Mucosa of rectum (tissue), 2 donors: ENCODE measurements at regions not wholly inside any gene's neighbourhood (a gene's known extent, or its start where the extent isn't known, plus 50 kb on each side); places are given as distances from the start of the nearest gene placed in this dataset.

Experiments
- H3K27ac ChIP-seq, 2 donors: one replicate each; pipeline ENCODE4 v1.7.0; 2013; ENCODE audit warnings: inconsistent platforms in 2 of 2, low read depth in 2 of 2, low read length in 2 of 2
- H3K27me3 ChIP-seq, 2 donors: one replicate each; pipeline ENCODE4 v1.7.0; 2013; ENCODE audit warnings: low read length in 2 of 2; ENCODE audit not compliant: control insufficient read depth in 2 of 2, insufficient read depth in 2 of 2
- H3K36me3 ChIP-seq, 2 donors: one replicate each; pipeline ENCODE4 v1.7.0; 2013; ENCODE audit warnings: low read length in 2 of 2; ENCODE audit not compliant: control insufficient read depth in 2 of 2, insufficient read depth in 2 of 2
- H3K4me1 ChIP-seq, 2 donors: one replicate each; pipeline ENCODE4 v1.7.0; 2013; ENCODE audit warnings: low read length in 2 of 2, mild to moderate bottlenecking in 1 of 2; ENCODE audit not compliant: control insufficient read depth in 2 of 2, insufficient read depth in 2 of 2
- H3K4me3 ChIP-seq, 2 donors: one replicate each; pipeline ENCODE4 v1.7.0; 2013; ENCODE audit warnings: low read length in 2 of 2
- H3K9ac ChIP-seq, 2 donors: one replicate each; pipeline ENCODE4 v1.7.0; 2013; ENCODE audit warnings: low read length in 2 of 2, low read depth in 1 of 2, mild to moderate bottlenecking in 1 of 2
- H3K9me3 ChIP-seq, 2 donors: one replicate each; pipeline ENCODE4 v1.7.0; 2013; ENCODE audit warnings: low read length in 2 of 2; ENCODE audit not compliant: control insufficient read depth in 2 of 2
- donor health status: healthy.
- donor health status: Normal muscosa, but diverticular disease.

GRCh38 chr7:86313842-86314241, 329.9 kb upstream of the GRM3 start:
- Histone ChIP-seq H3K9me3 (no peaks in the 10 kb centered on the region), H3K27ac (no peak overlapping the region), H3K9ac (no peak overlapping the region), H3K4me3 (no peak overlapping the region), H3K27me3 (no peaks in the 10 kb centered on the region), H3K36me3 (no peaks in the 10 kb centered on the region), H3K4me1 (no peaks in the 10 kb centered on the region)

GRCh38 chr7:86301301-86301700, 342.4 kb upstream of the GRM3 start:
- Histone ChIP-seq H3K4me1 (no peaks in the 10 kb centered on the region), H3K9ac (no peak overlapping the region), H3K36me3 (no peaks in the 10 kb centered on the region), H3K27me3 (no peaks in the 10 kb centered on the region), H3K4me3 (no peak overlapping the region), H3K27ac (no peak overlapping the region), H3K9me3 (no peaks in the 10 kb centered on the region)

- H3K9me3 ChIP-seq = no peaks in the 10 kb centered on the region
- no peaks in the 10 kb centered on the region for H3K27me3 ChIP-seq
- H3K4me3 ChIP-seq = no peak overlapping the region
- no peaks in the 10 kb centered on the region for H3K36me3 ChIP-seq
- no peak overlapping the region for H3K27ac ChIP-seq
- H3K9ac ChIP-seq = no peak overlapping the region
- H3K4me1 ChIP-seq = no peaks in the 10 kb centered on the region
These were observed 348.2 kb upstream of the GRM3 start for GRCh38 chr7:86295526-86295925.

GRCh38 chr7:86282014-86282682, 361.6 kb upstream of the GRM3 start:
- no peaks in the 10 kb centered on the region for H3K9me3 ChIP-seq
- H3K4me3 ChIP-seq = no peak overlapping the region
- no peaks in the 10 kb centered on the region for H3K4me1 ChIP-seq
- H3K9ac ChIP-seq = no peak overlapping the region
- no peak overlapping the region for H3K27ac ChIP-seq
- H3K27me3 ChIP-seq = no peaks in the 10 kb centered on the region
- no peaks in the 10 kb centered on the region for H3K36me3 ChIP-seq

- no peak overlapping the region for H3K9ac ChIP-seq
These were observed 363.6 kb upstream of the GRM3 start for GRCh38 chr7:86280150-86280549.

GRCh38 chr7:86262781-86263180, 380.9 kb upstream of the GRM3 start:
- Histone ChIP-seq H3K4me3 (no peak overlapping the region), H3K27me3 (no peaks in the 10 kb centered on the region)

More at GRCh38 chr7:86280150-86280549, 363.6 kb upstream of the GRM3 start:
- Histone ChIP-seq H3K4me3 (no peak overlapping the region), H3K27ac (no peak overlapping the region), H3K4me1 (no peaks in the 10 kb centered on the region), H3K27me3 (no peaks in the 10 kb centered on the region), H3K9me3 (peaks cover 0 to under 1% of the 10 kb centered on the region in 2 donors), H3K36me3 (no peaks in the 10 kb centered on the region)

GRCh38 chr7:86257894-86258293, 385.8 kb upstream of the GRM3 start:
- H3K4me1 ChIP-seq = no peaks in the 10 kb centered on the region
- H3K9me3 ChIP-seq = no peaks in the 10 kb centered on the region
- no peak overlapping the region for H3K9ac ChIP-seq
- no peak overlapping the region for H3K4me3 ChIP-seq
- H3K27me3 ChIP-seq = no peaks in the 10 kb centered on the region
- H3K27ac ChIP-seq = no peak overlapping the region
- H3K36me3 ChIP-seq = no peaks in the 10 kb centered on the region

More at GRCh38 chr7:86262781-86263180, 380.9 kb upstream of the GRM3 start:
- H3K27ac ChIP-seq = no peak overlapping the region
- H3K4me1 ChIP-seq = no peaks in the 10 kb centered on the region
- H3K36me3 ChIP-seq = no peaks in the 10 kb centered on the region
- H3K9me3 ChIP-seq = peaks cover 0 to 4% of the 10 kb centered on the region in 2 donors
- H3K9ac ChIP-seq = no peak overlapping the region

GRCh38 chr7:86252406-86252805, 391.3 kb upstream of the GRM3 start:
- Histone ChIP-seq H3K4me1 (no peaks in the 10 kb centered on the region), H3K27ac (no peak overlapping the region), H3K9ac (no peak overlapping the region), H3K36me3 (no peaks in the 10 kb centered on the region), H3K27me3 (no peaks in the 10 kb centered on the region), H3K9me3 (no peaks in the 10 kb centered on the region), H3K4me3 (no peak overlapping the region)

- H3K27ac ChIP-seq = no peak overlapping the region
- no peaks in the 10 kb centered on the region for H3K36me3 ChIP-seq
- no peaks in the 10 kb centered on the region for H3K4me1 ChIP-seq
- no peak overlapping the region for H3K9ac ChIP-seq
- H3K4me3 ChIP-seq = no peak overlapping the region
- no peaks in the 10 kb centered on the region for H3K27me3 ChIP-seq
- no peaks in the 10 kb centered on the region for H3K9me3 ChIP-seq
These were observed 394.7 kb upstream of the GRM3 start for GRCh38 chr7:86248977-86249376.

- Histone ChIP-seq H3K27me3 (no peaks in the 10 kb centered on the region), H3K36me3 (no peaks in the 10 kb centered on the region), H3K4me1 (no peaks in the 10 kb centered on the region), H3K9me3 (no peaks in the 10 kb centered on the region), H3K4me3 (no peak overlapping the region), H3K27ac (no peak overlapping the region), H3K9ac (no peak overlapping the region)
These were observed 400.5 kb upstream of the GRM3 start for GRCh38 chr7:86243171-86243570.
